ENCODE measurements at regions not wholly inside any gene's neighbourhood (a gene's known extent, or its start where the extent isn't known, plus 50 kb on each side); places are given as distances from the start of the nearest gene placed in this dataset.

- intact Hi-C loops (cut with DNase I; ENCODE audit: low total_unique reads) (no loop called here), in situ Hi-C loops (cut with MboI; ENCODE audit: low pct_ligation_motif_present in 1 of 4, low pct_unique_long_range_greater_than_20kb in 1 of 4, low sequenced_read_pairs in 3 of 4) (no loop called here)
- TF ChIP-seq EP300 (IDR thresholded peaks at IDR 0.05; ENCODE audit: low read depth) (no peak), CTCF (IDR thresholded peaks at IDR 0.05) (no peak), POLR2AphosphoS5 (IDR thresholded peaks at IDR 0.05) (no peak), POLR2A (IDR thresholded peaks at IDR 0.05) (no peak)
- Histone ChIP-seq H3K4me3 (no peak overlapping the region), H3K9me3 (no peaks in the 10 kb centered on the region), H3K36me3 (no peaks in the 10 kb centered on the region), H3K27ac (no peak overlapping the region), H3K27me3 (no peaks in the 10 kb centered on the region), H3K4me1 (no peaks in the 10 kb centered on the region)
- 17 to 37% methylated on average over 2 of the region's 2 CpGs for WGBS, 2 donors (ENCODE audit: low coverage in 1 of 2)
- no peak for DNase-seq
Measured at GRCh38 chr5:85545129-85545528, 1072.6 kb upstream of the COX7C start.

- H3K36me3 ChIP-seq, result no peaks in the 10 kb centered on the region
- H3K27ac ChIP-seq, result no peak overlapping the region
- TF ChIP-seq EP300 (IDR thresholded peaks at IDR 0.05; ENCODE audit: low read depth) (no peak), CTCF (IDR thresholded peaks at IDR 0.05) (no peak), POLR2A (IDR thresholded peaks at IDR 0.05) (no peak), POLR2AphosphoS5 (IDR thresholded peaks at IDR 0.05) (no peak)
- in situ Hi-C loops (cut with MboI; ENCODE audit: low pct_ligation_motif_present in 1 of 4, low pct_unique_long_range_greater_than_20kb in 1 of 4, low sequenced_read_pairs in 3 of 4) (no loop called here), intact Hi-C loops (cut with DNase I; ENCODE audit: low total_unique reads) (no loop called here)
- no peaks in the 10 kb centered on the region for H3K9me3 ChIP-seq
- H3K4me3 ChIP-seq, result no peak overlapping the region
- no peaks in the 10 kb centered on the region for H3K4me1 ChIP-seq
- H3K27me3 ChIP-seq, result no peaks in the 10 kb centered on the region
- WGBS, 2 donors (ENCODE audit: low coverage in 1 of 2), result 87 to 93% methylated on average over 8 to 10 of the region's 10 CpGs
- DNase-seq, result no peak
Measured at GRCh38 chr5:85549229-85549628, 1068.5 kb upstream of the COX7C start.

GRCh38 chr5:85549836-85550599 is 1067.7 kb upstream of the COX7C start:
- no peaks in the 10 kb centered on the region for H3K36me3 ChIP-seq
- no peak for DNase-seq
- WGBS, 2 donors (ENCODE audit: low coverage in 1 of 2), result 87 to 92% methylated on average over 12 to 24 of the region's 24 CpGs

GRCh38 chr5:85556464-85556863 is 1061.3 kb upstream of the COX7C start:
- Histone ChIP-seq H3K27ac (no peak overlapping the region), H3K4me1 (no peaks in the 10 kb centered on the region), H3K4me3 (no peak overlapping the region), H3K27me3 (no peaks in the 10 kb centered on the region), H3K9me3 (no peaks in the 10 kb centered on the region), H3K36me3 (no peaks in the 10 kb centered on the region)
- DNase-seq, result no peak
- no peak for TF ChIP-seq EP300 (IDR thresholded peaks at IDR 0.05; ENCODE audit: low read depth)
- no peak for TF ChIP-seq POLR2A (IDR thresholded peaks at IDR 0.05)
- TF ChIP-seq POLR2AphosphoS5 (IDR thresholded peaks at IDR 0.05), result no peak
- TF ChIP-seq CTCF (IDR thresholded peaks at IDR 0.05), result no peak
- WGBS, 2 donors (ENCODE audit: low coverage in 1 of 2), result 100% methylated on average over 3 of the region's 3 CpGs; no CpG with 5 or more reads in 1 of the 2 donors
- in situ Hi-C loops (cut with MboI; ENCODE audit: low pct_ligation_motif_present in 1 of 4, low pct_unique_long_range_greater_than_20kb in 1 of 4, low sequenced_read_pairs in 3 of 4), result no loop called here
- intact Hi-C loops (cut with DNase I; ENCODE audit: low total_unique reads), result no loop called here

More at GRCh38 chr5:85549836-85550599, 1067.7 kb upstream of the COX7C start:
- Histone ChIP-seq H3K9me3 (no peaks in the 10 kb centered on the region), H3K4me1 (no peaks in the 10 kb centered on the region), H3K4me3 (no peak overlapping the region), H3K27me3 (no peaks in the 10 kb centered on the region), H3K27ac (no peak overlapping the region)
- in situ Hi-C loops (cut with MboI; ENCODE audit: low pct_ligation_motif_present in 1 of 4, low pct_unique_long_range_greater_than_20kb in 1 of 4, low sequenced_read_pairs in 3 of 4), result no loop called here
- intact Hi-C loops (cut with DNase I; ENCODE audit: low total_unique reads), result loop anchor here (5.0 kb wide), 1 partner anchor 1338 kb away; no protein-coding TSS in a partner anchor
- TF ChIP-seq POLR2AphosphoS5 (IDR thresholded peaks at IDR 0.05) (no peak), POLR2A (IDR thresholded peaks at IDR 0.05) (no peak), EP300 (IDR thresholded peaks at IDR 0.05; ENCODE audit: low read depth) (no peak), CTCF (IDR thresholded peaks at IDR 0.05) (no peak)

Data from transverse colon (tissue), 4 donors.